SU-DHL-6 (cell line): ENCODE measurements at regions not wholly inside any gene's neighbourhood (a gene's known extent, or its start where the extent isn't known, plus 50 kb on each side); places are given as distances from the start of the nearest gene placed in this dataset.

Source experiments
- H2AFZ ChIP-seq: fragments of 200-600 bp; sonication (generic); 2 replicates; pipeline ENCODE4 v1.6.1; 2014; ENCODE audit warnings: low read depth, mild to moderate bottlenecking, moderate library complexity, mixed read lengths, antibody characterized with exemption, low read length; ENCODE audit not compliant: severe bottlenecking
- H3F3A ChIP-seq: fragments of 200-600 bp; shearing (Covaris generic); 2 replicates; pipeline ENCODE4 v1.6.0; 2016; ENCODE audit warnings: antibody characterized with exemption, mild to moderate bottlenecking; ENCODE audit not compliant: insufficient read depth
- H3K27ac ChIP-seq: fragments of 200-600 bp; sonication (generic); 2 replicates; pipeline ENCODE4 v1.5.1; 2016; ENCODE audit warnings: low read depth, mild to moderate bottlenecking, low read length, moderate library complexity, mixed read lengths
- H3K27me3 ChIP-seq: fragments of 200-600 bp; sonication (generic), shearing (Covaris generic); 2 replicates; pipeline ENCODE4 v1.6.0; 2014; ENCODE audit warnings: mild to moderate bottlenecking, low read length
- H3K36me3 ChIP-seq: fragments of 200-600 bp; sonication (generic); 2 replicates; pipeline ENCODE4 v1.6.1; 2014; ENCODE audit warnings: mild to moderate bottlenecking, low read length, mixed read lengths
- H3K4me2 ChIP-seq: fragments of 300-600, 200-600 bp; shearing (Covaris generic), sonication (generic); 2 replicates; pipeline ENCODE4 v1.6.0; 2014; ENCODE audit warnings: low read length, low read depth, mild to moderate bottlenecking; ENCODE audit not compliant: poor library complexity, severe bottlenecking
- H3K4me3 ChIP-seq: fragments of 200-600 bp; sonication (generic); 2 replicates; pipeline ENCODE4 v1.5.1; 2014; ENCODE audit warnings: antibody characterized with exemption, low read length, mild to moderate bottlenecking, mixed read lengths; ENCODE audit not compliant: insufficient read depth, poor library complexity, severe bottlenecking
- H3K79me2 ChIP-seq: fragments of 200-600 bp; sonication (generic); 2 replicates; pipeline ENCODE4 v1.6.1; 2014; ENCODE audit warnings: mild to moderate bottlenecking, low read length, moderate library complexity; ENCODE audit not compliant: insufficient read depth
- H3K9ac ChIP-seq: fragments of 200-600 bp; sonication (generic); 2 replicates; pipeline ENCODE4 v1.7.0; 2014; ENCODE audit warnings: mild to moderate bottlenecking, low read length
- H3K9me2 ChIP-seq: fragments of 200-600 bp; sonication (generic); replicated peaks from 2 replicates; pipeline ENCODE4 v1.6.1; 2014; ENCODE audit warnings: low read length; ENCODE audit not compliant: insufficient read depth
- H3K9me3 ChIP-seq: fragments of 200-600 bp; sonication (generic); 2 replicates; pipeline ENCODE4 v1.6.1; 2014; ENCODE audit warnings: low read length, mixed read lengths; ENCODE audit not compliant: insufficient read depth
- H4K20me1 ChIP-seq: fragments of 200-600 bp; sonication (generic); 2 replicates; pipeline ENCODE4 v1.6.1; 2014; ENCODE audit warnings: low read depth, mild to moderate bottlenecking, antibody characterized with exemption, low read length, moderate library complexity, mixed read lengths
- EZH2phosphoT487 ChIP-seq: fragments of 200-600 bp; sonication (generic), shearing (Covaris generic); conservative IDR thresholded peaks from 2 replicates; pipeline ENCODE4 v1.6.1; 2018; ENCODE audit warnings: mild to moderate bottlenecking, antibody characterized with exemption, low read length, moderate library complexity, mixed read lengths
- TF ChIP-seq, protein P1 (sequence below): fragments of 200-600 bp; sonication (generic); IDR thresholded peaks from one replicate; pipeline ENCODE4 v1.5.1; 2017; ENCODE audit warnings: antibody characterized with exemption, mild to moderate bottlenecking, low read length, moderate library complexity; ENCODE audit not compliant: insufficient read depth, poor library complexity, severe bottlenecking

DNA sequence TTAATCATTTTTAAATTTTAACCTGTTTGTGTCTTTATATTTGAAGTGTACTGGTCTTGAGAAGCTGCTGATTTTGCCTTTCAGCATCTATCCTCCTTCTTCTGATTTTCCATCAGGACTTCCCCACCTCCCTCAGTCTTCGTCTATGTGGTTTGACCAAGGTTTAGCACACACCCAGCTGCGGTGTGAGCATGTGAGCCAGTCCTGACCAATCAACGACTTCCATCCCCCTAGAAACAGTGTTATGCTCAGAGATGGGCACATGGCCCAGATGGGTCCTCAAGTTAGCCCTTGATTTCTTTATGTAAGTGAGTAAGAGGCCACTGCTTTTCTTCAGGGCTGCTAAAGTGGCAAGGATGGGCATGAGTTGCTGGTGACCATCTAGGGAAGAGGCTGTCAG lies 190.8 kb downstream of the MATN1 start:
- no peak overlapping the region for H3K4me3 ChIP-seq

DNA sequence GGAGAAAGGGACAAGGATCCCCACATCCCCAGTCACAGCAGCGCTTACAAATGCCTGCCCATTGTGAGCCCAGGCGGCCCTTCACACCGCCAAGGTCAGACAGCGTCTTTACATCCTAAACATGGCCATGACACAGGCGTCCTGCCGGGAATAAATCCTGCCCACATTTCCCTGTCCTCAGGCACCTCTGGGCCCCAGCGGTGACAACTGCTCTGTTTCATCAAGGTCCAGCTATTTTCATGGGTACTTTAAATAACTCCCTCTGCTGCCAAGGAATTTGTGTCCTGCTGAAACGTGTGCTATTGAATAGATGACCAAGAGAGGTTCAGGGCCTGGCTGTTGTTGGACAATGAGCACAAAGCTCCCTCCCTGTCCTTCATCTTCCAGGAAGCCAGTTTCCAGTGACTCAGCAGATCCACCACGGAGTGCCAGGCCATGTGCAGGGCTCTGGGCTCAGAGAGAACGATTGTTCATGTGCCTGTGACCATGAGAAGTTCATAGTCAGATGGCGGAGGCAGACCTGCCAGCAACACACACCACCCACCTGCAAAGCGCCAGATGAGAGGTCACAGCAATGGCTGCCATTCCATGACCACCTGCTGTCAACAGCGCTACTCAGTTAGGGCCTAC lies 195.8 kb downstream of the MATN1 start:
- Histone ChIP-seq H3K36me3 (no peaks in the 10 kb centered on the region), H3K27ac (no peak overlapping the region), H3F3A (no peaks in the 10 kb centered on the region), H3K9ac (no peak overlapping the region), H4K20me1 (no peaks in the 10 kb centered on the region), H3K27me3 (no peaks in the 10 kb centered on the region), H3K9me2 (no peaks in the 10 kb centered on the region), H3K9me3 (no peaks in the 10 kb centered on the region), H3K79me2 (no peaks in the 10 kb centered on the region), H3K4me3 (no peak overlapping the region), H3K4me2 (no peak overlapping the region), H2AFZ (no peak overlapping the region)
- TF ChIP-seq, protein P1, sequence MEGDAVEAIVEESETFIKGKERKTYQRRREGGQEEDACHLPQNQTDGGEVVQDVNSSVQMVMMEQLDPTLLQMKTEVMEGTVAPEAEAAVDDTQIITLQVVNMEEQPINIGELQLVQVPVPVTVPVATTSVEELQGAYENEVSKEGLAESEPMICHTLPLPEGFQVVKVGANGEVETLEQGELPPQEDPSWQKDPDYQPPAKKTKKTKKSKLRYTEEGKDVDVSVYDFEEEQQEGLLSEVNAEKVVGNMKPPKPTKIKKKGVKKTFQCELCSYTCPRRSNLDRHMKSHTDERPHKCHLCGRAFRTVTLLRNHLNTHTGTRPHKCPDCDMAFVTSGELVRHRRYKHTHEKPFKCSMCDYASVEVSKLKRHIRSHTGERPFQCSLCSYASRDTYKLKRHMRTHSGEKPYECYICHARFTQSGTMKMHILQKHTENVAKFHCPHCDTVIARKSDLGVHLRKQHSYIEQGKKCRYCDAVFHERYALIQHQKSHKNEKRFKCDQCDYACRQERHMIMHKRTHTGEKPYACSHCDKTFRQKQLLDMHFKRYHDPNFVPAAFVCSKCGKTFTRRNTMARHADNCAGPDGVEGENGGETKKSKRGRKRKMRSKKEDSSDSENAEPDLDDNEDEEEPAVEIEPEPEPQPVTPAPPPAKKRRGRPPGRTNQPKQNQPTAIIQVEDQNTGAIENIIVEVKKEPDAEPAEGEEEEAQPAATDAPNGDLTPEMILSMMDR: no peak
- no peak for TF ChIP-seq EZH2phosphoT487

More for the DNA sequence above, 190.8 kb downstream of the MATN1 start:
- Histone ChIP-seq H2AFZ (no peak overlapping the region), H3K79me2 (no peaks in the 10 kb centered on the region), H3K9me2 (no peaks in the 10 kb centered on the region), H3K36me3 (no peaks in the 10 kb centered on the region), H3F3A (no peaks in the 10 kb centered on the region), H4K20me1 (no peaks in the 10 kb centered on the region), H3K4me2 (no peak overlapping the region), H3K9me3 (no peaks in the 10 kb centered on the region), H3K27me3 (no peaks in the 10 kb centered on the region), H3K9ac (no peak overlapping the region), H3K27ac (no peak overlapping the region)
- TF ChIP-seq EZH2phosphoT487: no peak
- TF ChIP-seq, protein P1: no peak

DNA sequence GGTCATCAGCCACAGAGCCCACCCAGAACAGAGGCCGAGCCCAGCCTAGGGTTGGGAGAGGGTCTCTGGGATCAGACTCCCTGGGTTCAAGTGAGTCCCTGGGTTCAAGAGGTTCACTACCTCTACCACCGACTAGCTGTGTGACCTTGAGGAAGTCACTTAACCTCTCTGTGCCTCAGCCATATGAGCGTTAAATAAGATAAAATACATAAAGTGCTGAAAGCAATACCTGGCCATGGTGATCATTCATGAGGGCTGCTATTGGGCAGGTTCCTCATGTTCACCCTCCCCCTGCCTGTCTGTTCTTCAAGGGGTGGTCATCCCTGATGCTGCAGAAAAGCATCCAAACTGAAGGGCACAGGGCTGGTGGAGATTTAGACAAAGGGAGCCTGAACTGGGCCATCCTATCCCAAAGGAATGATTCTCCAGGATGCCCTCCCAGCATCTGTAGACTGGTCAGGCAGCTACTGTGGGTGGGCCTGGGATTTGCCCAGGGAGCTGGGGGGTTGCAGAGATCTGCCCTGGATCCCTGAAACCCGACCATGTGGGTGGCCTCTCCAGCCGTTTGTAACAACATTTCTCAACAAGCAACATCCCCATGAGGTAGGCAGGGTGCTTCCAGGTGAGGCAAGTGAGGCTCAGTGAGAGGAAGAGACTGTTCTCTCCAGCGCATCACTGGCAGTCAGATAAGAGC lies 196.6 kb downstream of the MATN1 start:
- Histone ChIP-seq H4K20me1 (no peaks in the 10 kb centered on the region), H2AFZ (no peak overlapping the region), H3K4me3 (no peak overlapping the region), H3K9ac (no peak overlapping the region), H3K27ac (no peak overlapping the region), H3K4me2 (no peak overlapping the region), H3K27me3 (no peaks in the 10 kb centered on the region), H3K9me3 (no peaks in the 10 kb centered on the region), H3K9me2 (no peaks in the 10 kb centered on the region), H3K79me2 (no peaks in the 10 kb centered on the region), H3K36me3 (no peaks in the 10 kb centered on the region), H3F3A (no peaks in the 10 kb centered on the region)
- no peak for TF ChIP-seq EZH2phosphoT487

DNA sequence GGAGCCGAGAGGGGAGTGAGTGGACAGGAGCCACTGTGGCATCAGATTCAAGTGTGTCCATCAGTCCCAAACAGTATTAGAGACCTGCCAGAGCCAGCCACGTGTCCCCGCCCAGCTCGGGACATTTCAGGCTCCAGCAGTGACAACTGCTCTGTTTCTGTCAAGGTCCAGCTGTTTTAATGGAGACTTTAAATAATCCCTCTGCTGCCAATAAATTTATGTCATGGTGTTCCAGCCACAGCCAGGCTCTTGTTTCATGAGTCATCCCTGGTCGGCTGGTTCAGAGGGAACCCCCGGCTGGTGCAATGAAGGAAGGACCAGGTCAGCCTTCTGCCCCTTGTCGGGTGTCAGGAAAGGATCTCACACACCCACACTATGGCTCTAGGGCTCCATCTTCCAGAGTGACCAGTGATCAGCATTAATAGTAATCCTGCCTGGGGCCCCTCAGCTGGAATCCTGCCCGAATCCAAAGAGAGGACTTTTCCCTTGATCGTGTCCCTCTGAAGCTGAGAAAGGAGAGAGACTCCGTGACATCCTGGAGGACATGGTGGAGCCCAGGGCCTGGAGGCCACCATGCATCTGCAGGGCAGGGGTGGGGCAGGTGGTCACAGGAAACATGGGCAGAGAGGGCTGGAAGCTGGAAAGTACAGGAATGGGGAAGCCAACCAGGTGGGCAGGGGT lies 197.3 kb downstream of the MATN1 start:
- no peak overlapping the region for H3K4me3 ChIP-seq
- TF ChIP-seq EZH2phosphoT487: no peak
- TF ChIP-seq, protein P1: no peak
- no peaks in the 10 kb centered on the region for H4K20me1 ChIP-seq
- no peaks in the 10 kb centered on the region for H3K79me2 ChIP-seq
- H3K9ac ChIP-seq: no peak overlapping the region
- H3K27ac ChIP-seq: no peak overlapping the region
- H3K9me3 ChIP-seq: no peaks in the 10 kb centered on the region
- H3F3A ChIP-seq: no peaks in the 10 kb centered on the region
- H3K9me2 ChIP-seq: no peaks in the 10 kb centered on the region
- no peak overlapping the region for H2AFZ ChIP-seq
- no peak overlapping the region for H3K4me2 ChIP-seq
- no peaks in the 10 kb centered on the region for H3K27me3 ChIP-seq
- no peaks in the 10 kb centered on the region for H3K36me3 ChIP-seq
